Motor neuron (in vitro differentiated cells): ENCODE measurements at regions not wholly inside any gene's neighbourhood (a gene's known extent, or its start where the extent isn't known, plus 50 kb on each side); places are given as distances from the start of the nearest gene placed in this dataset.
A peak's percentile ranks its signal among the peaks of the same experiment; 100 is the strongest.

Experiments
- ATAC-seq, 8 experiments: fragments of 200-7000 bp; cut with Tn5 transposase; replicated peaks in 6 of 8; 2 replicates each; pipeline ENCODE4 v1.8.0; 2021; ENCODE audit warnings: mild to moderate bottlenecking in 8 of 8, moderate library complexity in 8 of 8
- H3K27ac ChIP-seq, 2 donors: fragments of 250-450 bp; sonication (Bioruptor Pico); 2 replicates each; pipeline ENCODE4 v1.9.0; 2021; ENCODE audit warnings: antibody characterized with exemption in 2 of 2, mild to moderate bottlenecking in 2 of 2, moderate library complexity in 1 of 2
- H3K4me1 ChIP-seq, 2 donors: fragments of 250-450 bp; sonication (Bioruptor Pico); replicated peaks in 1 of 2; 2 replicates each; pipeline ENCODE4 v1.6.1; 2021; ENCODE audit warnings: antibody characterized with exemption in 2 of 2, mild to moderate bottlenecking in 2 of 2, moderate library complexity in 1 of 2
- H3K4me3 ChIP-seq, 5 donors: fragments of 250-450 bp; sonication (Bioruptor Pico); 2 replicates each; pipeline ENCODE4 v1.9.0; 2021; ENCODE audit warnings: antibody characterized with exemption in 5 of 5, mild to moderate bottlenecking in 5 of 5, moderate library complexity in 4 of 5
- WGBS, 10 experiments: fragments of 450-650 bp; shearing (Covaris generic); methylation state at CpG; one replicate each; pipeline ENCODE4 v1.0.0; 2022; 5-methylcytosine and 5-hydroxymethylcytosine counted together
- in situ Hi-C, 9 experiments: fragments of 400-800 bp; cut with MboI; loops; one replicate each; pipeline ENCODE4 v1.15.0; 2021; ENCODE audit warnings: low sequenced_read_pairs in 9 of 9, low pct_unique_long_range_greater_than_20kb in 2 of 9; ENCODE audit not compliant: unreplicated experiment in 9 of 9

- WGBS, 10 experiments, result 5 to 100% (median 82%) methylated on average over 1 to 3 of the region's 3 CpGs
- ATAC-seq, result no peak
- Histone ChIP-seq H3K27ac (no peak overlapping the region), H3K4me3 (no peak overlapping the region), H3K4me1 (no peaks in the 10 kb centered on the region)
- in situ Hi-C loops, result no loop called here
Measured at GRCh38 chr13:57784633-57785032, 153.1 kb downstream of the PCDH17 start.

- Histone ChIP-seq H3K4me1 (no peaks in the 10 kb centered on the region), H3K27ac (no peak overlapping the region), H3K4me3 (no peak overlapping the region)
- WGBS, 10 experiments, result 33 to 100% (median 89%) methylated on average over 1 to 5 of the region's 16 CpGs; no CpG with 5 or more reads in 2 of the 10 experiments
- in situ Hi-C loops, result no loop called here
- ATAC-seq, result no peak
Measured at GRCh38 chr13:57787058-57787791, 155.7 kb downstream of the PCDH17 start.

DNA sequence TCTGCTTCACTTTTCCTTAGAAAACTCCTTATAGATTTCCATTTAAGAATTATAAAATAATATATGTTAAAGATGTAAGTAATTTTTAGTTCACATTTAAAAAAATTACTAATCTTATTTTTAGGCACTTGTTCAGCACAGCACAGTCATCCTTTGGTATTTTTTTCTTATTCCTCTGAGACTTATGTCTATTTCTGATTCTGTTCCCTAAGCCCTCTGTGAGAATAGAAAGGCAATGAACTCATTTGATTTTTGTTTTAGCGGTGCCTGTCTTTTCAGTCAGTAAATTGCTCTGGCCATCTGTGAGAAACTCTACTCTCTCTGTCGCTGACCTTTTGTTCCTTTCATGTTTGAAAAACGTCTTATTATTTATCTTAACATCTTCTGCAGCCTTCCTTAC is 168.1 kb downstream of the PCDH17 start:
- Histone ChIP-seq H3K4me1 (peaks cover 0 to 2% of the 10 kb centered on the region in 2 donors), H3K27ac (no peak overlapping the region), H3K4me3 (no peak overlapping the region)
- in situ Hi-C loops, result no loop called here
- no peak for ATAC-seq
- WGBS, 10 experiments, result 4 to 65% (median 41%) methylated on average over 2 to 3 of the region's 3 CpGs

- in situ Hi-C loops, result no loop called here
Measured at GRCh38 chr13:57813651-57814050, 182.1 kb downstream of the PCDH17 start.

DNA sequence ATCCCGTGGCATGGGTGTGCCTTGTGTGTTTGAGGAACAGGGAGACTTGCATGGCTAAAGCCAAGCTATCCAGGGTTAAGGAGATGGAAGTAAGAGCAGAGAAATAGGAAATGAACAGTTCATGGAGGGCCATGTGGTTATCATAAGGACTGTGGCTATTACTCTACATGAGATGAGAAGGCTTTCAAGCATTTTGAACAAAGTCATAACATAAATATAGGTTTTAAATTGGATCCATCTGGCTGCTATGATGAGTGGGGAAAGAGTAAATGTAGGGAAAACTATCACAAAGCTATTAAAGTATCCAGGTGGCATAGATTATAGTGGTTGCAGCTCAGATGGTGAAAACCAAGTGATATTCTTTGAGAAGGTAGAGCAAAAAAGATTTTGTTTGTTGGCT is 184.1 kb downstream of the PCDH17 start:
- WGBS, 10 experiments, result 0 to 100% (median 75%) methylated on average over 1 of the region's 1 CpG; no CpG with 5 or more reads in 3 of the 10 experiments
- no peak overlapping the region for H3K4me3 ChIP-seq
- H3K27ac ChIP-seq, result no peak overlapping the region
- in situ Hi-C loops, result no loop called here
- H3K4me1 ChIP-seq, result no peaks in the 10 kb centered on the region
- no peak for ATAC-seq

More at GRCh38 chr13:57813651-57814050, 182.1 kb downstream of the PCDH17 start:
- H3K4me1 ChIP-seq, result no peaks in the 10 kb centered on the region
- H3K27ac ChIP-seq, result no peak overlapping the region
- ATAC-seq, result peak in 5 of 8 experiments; percentile 61 to 99 (median 93)
- no peak overlapping the region for H3K4me3 ChIP-seq
- WGBS, 10 experiments, result 10 to 95% (median 37%) methylated on average over 2 of the region's 2 CpGs; no CpG with 5 or more reads in 1 of the 10 experiments

GRCh38 chr13:57820924-57821323 is 189.4 kb downstream of the PCDH17 start:
- Histone ChIP-seq H3K4me1 (no peaks in the 10 kb centered on the region), H3K4me3 (no peak overlapping the region), H3K27ac (no peak overlapping the region)
- in situ Hi-C loops, result no loop called here
- ATAC-seq, result no peak
- 60 to 100% (median 71%) methylated on average over 1 of the region's 1 CpG; no CpG with 5 or more reads in 5 of the 10 experiments for WGBS, 10 experiments

- in situ Hi-C loops, result no loop called here
- H3K4me1 ChIP-seq, result no peaks in the 10 kb centered on the region
- WGBS, 10 experiments, result 0 to 100% (median 69%) methylated on average over 1 to 2 of the region's 2 CpGs; no CpG with 5 or more reads in 6 of the 10 experiments
- no peak overlapping the region for H3K4me3 ChIP-seq
- ATAC-seq, result no peak
- H3K27ac ChIP-seq, result no peak overlapping the region
Measured at GRCh38 chr13:57823704-57824103, 192.2 kb downstream of the PCDH17 start.

- 35 to 100% (median 85%) methylated on average over 1 to 3 of the region's 4 CpGs; no CpG with 5 or more reads in 4 of the 10 experiments for WGBS, 10 experiments
- peak in 1 of 8 experiments; percentile 17 for ATAC-seq
- H3K4me3 ChIP-seq, result no peak overlapping the region
- no peak overlapping the region for H3K27ac ChIP-seq
- in situ Hi-C loops, result no loop called here
- no peaks in the 10 kb centered on the region for H3K4me1 ChIP-seq
Measured at GRCh38 chr13:57824121-57824520, 192.6 kb downstream of the PCDH17 start.

DNA sequence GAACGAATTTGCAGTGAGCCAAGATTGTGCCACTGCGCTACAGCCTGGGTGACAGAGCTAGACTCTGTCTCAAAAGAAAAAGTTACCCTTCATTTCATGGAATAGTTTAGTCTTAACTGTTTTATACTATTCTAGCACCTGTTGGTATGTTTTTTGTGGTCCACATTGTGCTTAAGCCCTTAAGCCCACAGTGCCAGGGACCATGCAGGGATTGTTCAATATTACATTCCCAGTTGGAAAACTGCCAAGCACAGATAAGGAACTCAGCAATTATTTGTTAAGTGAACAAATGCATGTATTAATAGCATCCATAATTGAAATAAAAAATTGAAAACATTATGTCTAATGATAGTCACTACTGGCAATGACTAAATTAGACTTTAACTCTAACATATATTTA is 193.5 kb downstream of the PCDH17 start:
- ATAC-seq, result no peak
- in situ Hi-C loops, result no loop called here
- H3K4me3 ChIP-seq, result no peak overlapping the region
- no peaks in the 10 kb centered on the region for H3K4me1 ChIP-seq
- WGBS, 10 experiments, result 20 to 100% (median 45%) methylated on average over 1 to 2 of the region's 2 CpGs; no CpG with 5 or more reads in 5 of the 10 experiments
- H3K27ac ChIP-seq, result no peak overlapping the region

- ATAC-seq, result no peak
- no peak overlapping the region for H3K4me3 ChIP-seq
- in situ Hi-C loops, result no loop called here
- WGBS, 10 experiments, result 2 to 100% (median 71%) methylated on average over 1 to 3 of the region's 3 CpGs
- no peak overlapping the region for H3K27ac ChIP-seq
- H3K4me1 ChIP-seq, result no peaks in the 10 kb centered on the region
Measured at GRCh38 chr13:57829496-57829895, 198.0 kb downstream of the PCDH17 start.

GRCh38 chr13:57832187-57832586 is 200.6 kb downstream of the PCDH17 start:
- in situ Hi-C loops, result no loop called here
- Histone ChIP-seq H3K27ac (no peak overlapping the region), H3K4me1 (no peaks in the 10 kb centered on the region), H3K4me3 (no peak overlapping the region)
- 20 to 100% (median 91%) methylated on average over 1 to 5 of the region's 8 CpGs; no CpG with 5 or more reads in 4 of the 10 experiments for WGBS, 10 experiments
- no peak for ATAC-seq

GRCh38 chr13:57837801-57838200 is 206.3 kb downstream of the PCDH17 start:
- H3K27ac ChIP-seq, result no peak overlapping the region
- no peak overlapping the region for H3K4me3 ChIP-seq
- H3K4me1 ChIP-seq, result peaks cover 0 to 6% of the 10 kb centered on the region in 2 donors
- no peak for ATAC-seq
- in situ Hi-C loops, result no loop called here

DNA sequence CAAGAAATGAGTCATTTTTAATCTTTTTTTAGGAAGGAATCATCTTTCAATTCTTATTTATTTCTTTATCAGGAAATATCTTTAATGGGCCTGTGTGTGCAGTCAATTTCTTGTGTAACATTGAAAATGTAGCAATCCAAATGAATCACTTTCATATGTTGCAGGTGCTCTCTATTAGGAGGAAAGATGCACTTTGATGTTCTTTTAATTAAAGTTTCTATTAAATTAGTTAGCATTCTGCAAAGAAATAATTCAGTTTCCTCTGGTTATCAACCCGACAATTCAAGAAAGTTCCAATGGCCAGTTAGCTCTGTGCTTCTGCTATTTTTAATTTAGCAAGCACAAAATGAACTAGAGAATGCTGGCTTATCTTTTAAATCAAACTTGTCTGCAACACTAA is 212.0 kb downstream of the PCDH17 start:
- Histone ChIP-seq H3K4me1 (no peaks in the 10 kb centered on the region), H3K27ac (no peak overlapping the region), H3K4me3 (no peak overlapping the region)
- WGBS, 10 experiments, result 14 to 100% (median 92%) methylated on average over 1 of the region's 1 CpG; no CpG with 5 or more reads in 1 of the 10 experiments
- in situ Hi-C loops, result no loop called here
- no peak for ATAC-seq

GRCh38 chr13:57846600-57847173 is 215.1 kb downstream of the PCDH17 start:
- ATAC-seq, result no peak
- Histone ChIP-seq H3K27ac (no peak overlapping the region), H3K4me3 (no peak overlapping the region), H3K4me1 (no peaks in the 10 kb centered on the region)
- WGBS, 10 experiments, result 18 to 94% (median 80%) methylated on average over 1 to 4 of the region's 4 CpGs; no CpG with 5 or more reads in 1 of the 10 experiments
- in situ Hi-C loops, result no loop called here
